Embryonic facial prominence (tissue), 1 donor: ENCODE measurements at regions not wholly inside any gene's neighbourhood (a gene's known extent, or its start where the extent isn't known, plus 50 kb on each side); places are given as distances from the start of the nearest gene placed in this dataset.

Experiments
- DNase-seq: peaks from one replicate; pipeline ENCODE4 v3.0.0-alpha.2; 2016; ENCODE audit errors: extremely low spot score

GRCh38 chr2:107305966-107306365, 420.0 kb upstream of the ST6GAL2 start:
- no peak for DNase-seq

- no peak for DNase-seq
These were observed 420.9 kb upstream of the ST6GAL2 start for GRCh38 chr2:107306881-107307280.

DNA sequence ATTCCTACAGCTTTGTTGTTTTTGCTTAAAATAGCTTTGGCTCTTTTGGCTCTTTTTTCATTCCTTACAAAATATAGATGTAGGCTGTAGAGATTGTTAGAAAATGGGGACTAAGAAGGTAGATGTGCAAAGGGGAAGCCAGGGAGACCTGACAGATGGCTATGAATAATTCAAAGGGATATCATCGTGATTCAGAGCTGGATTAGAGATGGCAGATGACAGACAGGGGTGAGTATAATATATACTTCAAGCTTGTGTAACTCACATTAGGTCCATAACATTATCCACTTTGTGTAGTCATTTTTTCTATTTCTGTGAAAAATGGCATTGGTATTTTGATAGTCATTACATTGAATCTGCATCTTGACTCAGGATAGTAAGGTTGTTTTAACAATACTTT, 422.9 kb upstream of the ST6GAL2 start:
- DNase-seq: no peak

- no peak for DNase-seq
These were observed 426.3 kb upstream of the ST6GAL2 start for GRCh38 chr2:107312240-107312639.

DNA sequence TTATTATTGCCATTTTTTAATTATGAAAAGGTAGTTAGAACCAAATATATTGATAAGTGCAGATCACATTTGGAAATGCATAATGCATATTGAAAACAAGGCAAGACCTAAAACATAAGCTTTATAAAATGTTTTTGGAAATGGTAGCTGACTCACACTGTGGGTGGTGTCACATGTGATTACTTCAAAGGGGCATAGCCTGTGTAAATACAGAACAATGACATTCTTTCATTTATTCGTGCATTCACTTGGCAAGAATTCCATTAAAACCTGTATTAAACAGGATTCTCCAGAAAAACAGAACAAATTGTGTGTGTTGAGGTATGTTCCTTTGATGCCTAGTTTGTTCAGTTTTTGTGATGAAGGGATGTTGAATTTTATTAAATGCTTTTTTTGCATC, 427.3 kb upstream of the ST6GAL2 start:
- DNase-seq: no peak

GRCh38 chr2:107320881-107321280, 434.9 kb upstream of the ST6GAL2 start:
- no peak for DNase-seq

- DNase-seq: no peak
These were observed 436.4 kb upstream of the ST6GAL2 start for GRCh38 chr2:107322416-107322815.

DNA sequence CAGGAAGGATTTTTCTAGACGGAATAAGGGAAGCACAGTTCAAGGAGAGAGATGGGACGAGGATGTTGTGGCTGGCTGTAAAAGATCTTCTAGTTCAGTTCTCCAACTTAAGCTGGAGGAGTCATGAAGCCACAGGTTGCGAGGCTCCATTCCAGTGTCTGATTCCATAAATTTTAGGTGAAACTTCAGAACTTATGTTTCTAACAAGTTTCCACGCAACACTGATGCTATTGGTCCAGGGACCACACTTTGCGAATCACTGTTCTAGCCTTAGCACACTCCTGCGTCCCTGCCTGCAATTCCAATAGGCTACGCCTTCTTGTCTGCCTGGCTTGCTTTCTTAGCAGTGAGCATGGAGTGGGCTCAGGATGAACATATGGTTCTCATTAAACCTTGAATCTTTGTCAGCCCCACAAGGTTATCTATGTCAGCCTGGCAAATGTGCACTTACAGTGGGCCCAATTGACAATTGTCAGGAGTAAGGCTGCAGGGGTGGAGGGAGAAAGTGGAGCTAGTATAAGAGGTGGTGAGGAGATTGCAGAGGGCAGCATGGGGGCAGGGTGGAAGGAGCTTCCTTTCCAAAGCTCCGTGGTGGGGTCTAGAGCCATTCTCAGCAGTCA, 438.1 kb upstream of the ST6GAL2 start:
- DNase-seq: no peak

DNA sequence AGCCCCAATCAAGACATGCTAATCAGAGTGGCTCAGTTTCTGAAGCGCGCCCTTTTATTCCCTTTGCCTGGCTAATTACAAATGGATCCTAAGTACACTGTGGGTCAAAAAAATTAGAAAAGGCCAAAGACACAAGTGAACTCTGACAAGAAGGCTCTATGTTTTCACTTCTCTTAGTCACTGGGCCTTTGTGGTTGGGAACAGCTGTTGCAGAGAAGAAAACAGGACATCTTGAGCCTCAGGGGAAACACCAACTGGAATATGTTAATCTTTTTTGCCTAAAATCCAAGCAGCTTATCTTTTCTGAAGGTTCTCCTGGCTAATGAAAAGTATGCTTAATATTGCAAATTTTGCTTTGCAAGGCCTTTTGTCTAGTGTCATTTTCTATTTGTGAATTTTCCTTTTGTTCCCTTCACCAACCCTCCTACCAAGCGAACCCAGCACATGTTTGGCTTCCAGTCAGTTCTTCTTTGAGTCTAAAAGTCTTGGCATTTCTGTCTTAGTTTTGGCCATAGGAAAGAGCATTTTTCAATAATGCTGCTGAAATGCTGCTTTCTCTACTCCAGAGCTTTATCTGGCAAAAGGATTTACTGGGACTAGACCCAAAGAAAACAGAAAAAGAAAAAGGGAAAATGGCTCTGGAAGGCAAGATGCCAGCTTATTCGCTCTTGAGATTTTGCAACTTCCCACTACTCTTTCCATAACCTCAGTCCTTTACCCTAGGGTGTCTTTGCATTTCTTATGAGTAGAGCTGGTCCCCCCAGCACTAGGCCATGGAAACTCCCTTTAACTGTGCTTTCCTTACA, 440.2 kb upstream of the ST6GAL2 start:
- DNase-seq: peak; percentile 22

DNA sequence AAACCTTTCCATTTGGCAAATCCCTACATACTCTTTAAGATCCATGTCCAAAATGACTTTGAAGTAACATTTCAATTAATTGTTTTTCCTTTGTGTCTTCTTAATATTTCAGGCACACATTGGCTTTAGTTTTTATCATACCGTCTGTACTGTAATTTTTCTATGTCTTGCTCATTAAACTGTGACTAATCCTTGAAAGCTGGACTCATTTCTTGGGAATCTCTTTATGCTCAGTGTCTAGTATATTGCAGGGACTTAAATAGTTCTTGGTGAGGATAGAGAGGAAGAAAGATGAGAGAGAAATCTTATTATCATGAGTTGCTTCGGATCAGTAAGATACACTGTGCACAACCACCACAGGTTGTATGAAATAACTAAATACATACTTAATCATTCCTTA, 448.3 kb upstream of the ST6GAL2 start:
- DNase-seq: no peak

DNA sequence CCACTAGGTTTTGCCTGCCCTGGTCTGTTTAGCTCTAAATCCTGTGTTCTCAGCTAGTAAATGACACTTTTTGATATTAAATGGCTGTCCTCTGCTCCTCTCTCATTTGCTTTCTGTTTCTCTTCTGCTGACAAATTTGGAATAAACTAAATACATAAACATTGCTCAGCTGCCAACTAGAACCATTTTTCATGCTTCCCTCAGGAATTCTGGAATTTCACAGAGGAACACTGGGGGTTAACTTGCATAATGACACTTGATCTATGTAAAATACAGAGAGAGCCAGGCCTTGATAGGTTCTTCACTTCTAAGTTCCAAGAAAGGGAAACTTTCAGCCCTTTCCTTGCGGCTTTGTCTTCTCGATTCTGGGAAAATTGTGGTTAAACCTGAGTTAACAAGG, 450.6 kb upstream of the ST6GAL2 start:
- DNase-seq: no peak

DNA sequence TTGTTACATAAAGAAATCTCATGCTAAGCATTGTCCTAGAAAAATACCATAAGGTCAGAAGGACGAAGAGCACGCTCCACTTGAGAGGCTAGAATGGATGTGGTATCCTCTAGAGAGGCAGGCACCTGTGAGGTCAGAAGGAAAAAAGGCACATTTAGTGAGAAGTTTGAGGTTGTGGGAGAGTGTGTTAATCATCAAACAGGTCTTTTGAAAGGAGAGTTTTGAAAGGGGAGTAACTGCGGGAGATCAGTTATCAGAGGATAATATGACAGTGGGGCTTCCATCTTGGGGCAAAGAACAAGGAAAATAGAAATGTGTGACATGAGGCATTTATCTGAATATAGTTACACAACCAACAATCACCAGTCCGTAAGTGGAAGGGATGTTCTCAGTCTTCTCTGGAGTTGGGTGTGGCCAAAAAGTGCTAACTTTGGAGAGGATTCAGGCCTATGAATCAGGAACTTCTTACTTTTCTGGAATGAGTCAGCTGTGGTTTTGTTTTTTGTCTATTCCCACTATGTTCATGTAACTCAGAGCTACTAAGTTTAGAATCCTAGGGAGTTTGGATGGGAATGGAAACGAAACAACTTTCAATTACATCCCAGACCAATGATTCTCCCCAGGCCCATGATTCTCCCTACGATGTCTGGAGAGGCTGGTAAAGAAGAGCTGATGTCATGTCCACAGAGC, 451.4 kb upstream of the ST6GAL2 start:
- no peak for DNase-seq

GRCh38 chr2:107338059-107338458, 452.1 kb upstream of the ST6GAL2 start:
- DNase-seq: no peak

GRCh38 chr2:107338571-107338970, 452.6 kb upstream of the ST6GAL2 start:
- DNase-seq: no peak

GRCh38 chr2:107340955-107341354, 455.0 kb upstream of the ST6GAL2 start:
- no peak for DNase-seq

DNA sequence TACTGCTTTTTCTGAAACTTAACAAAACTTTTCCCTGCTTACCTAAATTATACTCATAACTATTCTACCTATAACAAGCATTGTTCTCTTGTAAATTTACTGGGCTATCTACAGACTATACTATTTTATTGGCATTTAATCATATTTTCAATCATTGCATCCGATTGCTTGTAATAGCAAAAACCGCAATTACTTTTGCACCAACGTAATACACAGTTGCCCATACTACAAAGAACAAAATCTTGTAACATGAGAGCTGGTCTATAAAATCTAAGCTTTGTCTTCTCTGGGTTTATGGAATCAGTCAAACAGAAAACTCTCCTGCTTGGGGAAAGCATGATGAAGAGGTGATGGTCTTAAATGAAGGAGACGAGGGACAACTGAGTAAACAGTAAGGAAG, 463.4 kb upstream of the ST6GAL2 start:
- DNase-seq: no peak

DNA sequence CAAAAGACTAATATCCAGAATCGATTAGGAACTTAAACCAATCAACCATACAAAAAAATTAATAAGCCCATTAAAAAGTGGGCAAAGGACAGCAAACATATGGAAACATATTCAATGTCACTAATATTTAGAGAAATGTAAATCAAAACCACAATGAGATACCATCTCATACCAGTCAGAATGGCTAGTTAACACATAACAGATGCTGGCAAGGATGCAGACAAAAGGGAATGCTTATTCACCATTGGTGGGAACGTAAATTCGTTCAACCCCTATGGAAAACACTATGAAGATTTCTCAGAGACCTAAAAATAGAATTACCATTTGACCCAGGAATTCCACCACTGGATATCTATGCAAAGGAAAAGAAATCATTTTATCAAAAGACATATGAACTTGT, 468.2 kb upstream of the ST6GAL2 start:
- no peak for DNase-seq

GRCh38 chr2:107358362-107358761, 468.3 kb upstream of the RGPD4 start:
- DNase-seq: no peak

DNA sequence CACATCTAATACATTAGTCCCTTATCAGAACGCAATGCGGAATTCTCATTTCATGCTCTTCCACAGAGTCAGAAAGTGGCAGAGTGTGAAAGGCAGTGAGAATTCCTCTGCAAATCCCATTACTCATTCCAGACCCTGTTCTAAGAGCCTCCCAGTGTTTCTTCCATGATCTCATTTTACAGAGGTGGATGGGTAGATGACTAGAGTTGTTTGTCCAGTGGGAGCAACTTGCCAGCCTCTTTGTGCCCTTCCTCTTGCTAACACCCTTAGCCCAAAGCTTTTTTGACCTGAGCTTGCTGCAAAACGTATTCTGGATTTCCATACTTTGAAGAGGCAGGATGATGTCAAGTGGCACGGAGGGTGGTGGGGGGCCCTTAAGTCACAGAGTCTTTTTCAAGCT, 467.7 kb upstream of the RGPD4 start:
- DNase-seq: no peak

DNA sequence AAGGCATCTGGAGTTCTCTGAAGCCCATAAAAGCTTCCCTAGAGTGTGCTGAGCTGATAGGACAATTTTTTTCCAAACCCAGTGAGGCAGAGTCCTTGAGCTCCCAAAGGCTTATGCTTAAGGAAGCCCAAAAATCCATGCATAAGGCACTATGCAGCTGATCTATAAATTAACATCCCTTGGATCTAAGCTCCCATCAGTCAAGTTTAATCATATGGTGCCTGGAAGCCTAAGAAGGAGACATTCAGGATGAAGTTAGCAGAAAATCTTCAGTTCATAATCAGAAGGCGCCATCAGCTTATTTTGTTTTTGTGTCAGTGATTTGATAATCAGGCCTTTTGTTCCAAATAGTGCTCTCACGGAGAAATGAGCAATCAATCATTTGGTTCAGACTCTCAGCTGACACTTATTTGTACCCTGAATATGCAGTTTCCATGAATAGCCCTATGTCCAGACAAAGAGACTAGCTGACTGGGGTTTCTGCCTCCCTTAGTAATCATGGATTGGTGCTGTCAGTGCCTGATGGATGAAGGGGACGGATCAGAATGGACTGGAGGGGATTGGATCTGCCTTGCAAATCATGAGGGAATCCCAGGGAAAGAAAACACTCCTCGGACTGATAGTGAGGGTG, 464.8 kb upstream of the RGPD4 start:
- DNase-seq: no peak

GRCh38 chr2:107362993-107363392, 463.7 kb upstream of the RGPD4 start:
- no peak for DNase-seq

- no peak for DNase-seq
These were observed 462.9 kb upstream of the RGPD4 start for GRCh38 chr2:107363806-107364205.
